GM18508 (cell line): ENCODE measurements at regions not wholly inside any gene's neighbourhood (a gene's known extent, or its start where the extent isn't known, plus 50 kb on each side); places are given as distances from the start of the nearest gene placed in this dataset.

Source experiments
- ATAC-seq: cut with Tn5 transposase; IDR thresholded peaks from one replicate; pipeline ENCODE4 v1.9.1; 2021; ENCODE audit warnings: moderate number of reproducible peaks; ENCODE audit not compliant: insufficient read depth, unreplicated experiment

DNA sequence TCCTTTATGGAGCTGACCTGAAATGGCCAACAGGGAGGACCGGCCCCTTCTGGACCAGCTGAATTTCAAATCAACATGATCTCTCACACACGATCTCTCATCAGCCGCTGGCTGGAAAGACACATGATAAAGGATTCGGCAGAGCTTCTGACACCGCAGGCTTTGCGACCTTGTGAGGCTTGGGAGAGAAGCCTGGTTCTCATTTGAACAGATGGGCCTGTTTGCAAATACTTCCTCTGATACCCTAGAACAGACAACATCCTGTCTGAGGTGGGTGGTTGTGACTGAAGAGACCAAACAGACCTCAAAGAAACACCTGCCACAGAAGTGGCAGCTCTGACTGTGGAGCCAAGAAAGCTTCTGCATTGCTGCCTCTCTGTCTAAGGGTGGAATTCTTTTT, 77.9 kb upstream of the SDK2 start:
- ATAC-seq, result no peak

DNA sequence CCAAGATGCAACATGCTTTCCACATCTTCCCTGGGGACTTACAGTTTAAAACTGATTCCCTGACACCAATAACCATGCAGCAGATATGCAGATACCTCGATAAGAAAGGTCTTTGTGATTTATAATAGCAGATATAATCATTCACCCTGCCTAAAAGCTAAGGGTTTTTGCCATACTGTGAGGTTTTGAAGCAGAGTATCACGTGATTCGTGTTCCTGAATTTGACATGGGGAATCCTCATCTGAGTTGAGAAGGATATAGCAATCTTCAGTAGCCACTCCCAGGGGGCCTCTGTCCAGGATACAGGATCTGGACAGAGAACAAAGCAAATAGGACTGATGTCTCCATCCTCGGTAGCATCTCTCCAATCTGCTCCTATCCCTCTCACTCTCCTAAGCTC, 79.1 kb upstream of the SDK2 start:
- ATAC-seq, result no peak

DNA sequence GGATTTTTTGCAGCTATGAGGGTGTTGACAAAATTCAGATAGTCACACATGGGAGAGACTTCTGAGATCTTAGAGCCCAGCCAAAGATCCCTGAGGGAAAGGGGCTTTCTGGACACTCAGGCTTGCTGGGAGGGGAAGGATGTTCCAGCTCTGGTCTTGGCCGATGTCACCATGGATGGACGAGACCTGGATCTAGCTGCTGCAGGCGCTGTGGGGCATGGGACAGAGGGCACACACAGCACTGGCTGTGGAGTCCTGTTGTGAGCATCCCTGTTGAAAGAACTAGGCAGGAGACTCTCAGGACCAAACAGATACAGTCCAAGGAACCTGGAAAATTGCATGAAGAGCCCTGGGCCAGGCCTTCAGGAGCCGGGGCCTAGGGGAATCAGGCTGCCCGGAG, 80.1 kb upstream of the SDK2 start:
- ATAC-seq, result no peak

DNA sequence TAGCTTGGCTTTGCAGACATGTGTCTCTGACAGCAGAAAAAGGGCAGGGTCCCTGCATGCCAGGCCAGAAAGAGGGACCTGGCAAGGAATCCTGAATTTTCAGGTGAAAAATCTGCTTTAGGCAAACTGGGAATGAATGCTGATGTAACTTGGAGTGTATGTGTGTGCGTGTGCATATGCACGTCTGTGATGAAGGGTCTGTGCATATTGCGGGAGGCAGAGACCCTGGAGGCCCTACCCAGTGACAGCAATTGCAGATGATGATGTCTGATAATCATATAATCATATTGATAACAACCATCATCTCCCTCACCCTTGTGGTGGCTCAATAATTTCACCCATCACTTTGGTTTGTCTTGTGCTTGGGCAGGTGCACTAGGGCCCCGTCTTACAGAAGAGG, 80.7 kb upstream of the SDK2 start:
- no peak for ATAC-seq

GRCh38 chr17:73725794-73726515, 81.7 kb upstream of the SDK2 start:
- no peak for ATAC-seq

GRCh38 chr17:73727941-73728340, 83.7 kb upstream of the SDK2 start:
- no peak for ATAC-seq

DNA sequence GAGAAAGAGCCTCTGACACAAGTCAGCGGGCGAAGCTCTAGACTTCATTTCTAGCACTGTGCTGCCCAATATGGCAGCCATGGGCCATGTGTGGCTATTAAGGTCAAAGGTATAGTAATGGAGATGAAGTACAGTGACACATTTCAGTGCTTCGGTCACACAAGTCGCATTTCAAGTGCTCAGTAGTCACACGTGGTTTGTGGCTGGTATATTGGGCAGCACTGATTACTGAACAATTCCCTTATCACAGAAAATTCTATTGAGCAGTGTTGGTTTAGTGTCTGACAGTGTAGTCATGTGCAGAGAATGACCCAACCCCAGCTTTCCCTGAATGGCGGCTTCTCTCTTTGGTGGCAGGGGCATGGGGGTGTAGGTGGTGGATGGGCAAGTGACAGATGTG, 84.9 kb upstream of the SDK2 start:
- ATAC-seq, result no peak

GRCh38 chr17:73731733-73732132, 87.5 kb upstream of the SDK2 start:
- no peak for ATAC-seq

DNA sequence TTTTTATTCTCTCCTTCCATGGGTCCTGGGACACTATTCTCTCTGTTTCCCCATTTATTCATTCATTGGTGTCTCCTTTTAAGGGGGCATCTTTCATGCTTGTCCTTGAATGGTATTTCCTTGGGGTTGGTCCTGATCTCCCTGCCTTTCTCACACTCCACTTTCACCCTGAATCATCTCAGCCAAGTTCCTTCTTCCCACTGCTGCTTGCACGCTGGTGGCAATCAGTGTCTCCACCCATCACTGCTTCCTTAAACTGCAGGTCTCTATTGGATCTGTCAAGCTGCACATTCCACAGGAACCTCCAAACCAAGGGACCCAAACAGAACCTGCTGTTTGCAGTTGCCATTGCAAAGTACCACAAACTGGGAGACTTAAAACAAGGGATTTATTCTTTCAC, 89.3 kb upstream of the SDK2 start:
- ATAC-seq, result no peak

DNA sequence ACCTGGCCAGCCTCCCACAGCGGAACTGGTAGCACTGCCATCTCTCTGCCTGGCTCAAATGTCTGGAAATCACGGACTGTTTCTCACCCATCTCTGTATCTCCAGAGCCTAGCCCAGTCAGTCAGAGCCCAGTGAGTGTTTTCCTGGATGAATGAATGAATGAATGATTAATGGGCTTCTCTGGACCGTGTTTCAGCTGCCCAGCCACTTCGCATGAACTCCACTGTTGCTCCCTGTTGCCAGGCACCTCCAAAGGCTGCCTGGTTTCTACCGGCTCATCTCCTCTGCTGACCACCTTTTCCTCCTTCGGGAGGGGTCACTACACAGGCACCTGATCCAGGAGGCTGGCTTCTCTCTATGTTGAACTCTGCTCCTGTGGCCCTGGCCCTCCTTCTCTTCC, 91.0 kb upstream of the SDK2 start:
- ATAC-seq, result no peak

GRCh38 chr17:73738751-73739575, 94.7 kb upstream of the SDK2 start:
- ATAC-seq, result no peak

GRCh38 chr17:73740370-73740769, 96.1 kb upstream of the SDK2 start:
- ATAC-seq, result no peak

- ATAC-seq, result no peak
These were observed 98.7 kb upstream of the SDK2 start for GRCh38 chr17:73742948-73743381.

GRCh38 chr17:73743518-73744201, 99.4 kb upstream of the SDK2 start:
- ATAC-seq, result no peak

DNA sequence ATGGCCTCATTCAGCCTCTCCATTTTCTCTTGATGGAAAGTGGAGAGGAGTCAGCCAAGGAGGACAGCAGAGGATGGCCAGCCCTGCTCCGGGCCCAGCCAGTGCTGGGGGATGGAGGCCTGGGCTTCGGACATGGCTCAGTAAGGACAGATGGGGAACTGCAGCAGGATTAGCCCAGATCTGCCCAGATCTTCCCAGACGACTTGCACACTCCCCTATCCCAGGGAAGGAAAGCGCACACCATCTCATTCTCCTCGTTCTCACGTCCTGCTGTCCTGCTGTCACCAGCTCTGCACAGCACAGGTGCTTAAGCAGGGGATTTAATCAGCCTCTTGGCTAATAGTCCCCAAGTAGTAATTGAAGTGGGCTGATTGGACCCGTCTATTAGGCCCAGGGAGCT, 100.2 kb upstream of the SDK2 start:
- ATAC-seq, result no peak

DNA sequence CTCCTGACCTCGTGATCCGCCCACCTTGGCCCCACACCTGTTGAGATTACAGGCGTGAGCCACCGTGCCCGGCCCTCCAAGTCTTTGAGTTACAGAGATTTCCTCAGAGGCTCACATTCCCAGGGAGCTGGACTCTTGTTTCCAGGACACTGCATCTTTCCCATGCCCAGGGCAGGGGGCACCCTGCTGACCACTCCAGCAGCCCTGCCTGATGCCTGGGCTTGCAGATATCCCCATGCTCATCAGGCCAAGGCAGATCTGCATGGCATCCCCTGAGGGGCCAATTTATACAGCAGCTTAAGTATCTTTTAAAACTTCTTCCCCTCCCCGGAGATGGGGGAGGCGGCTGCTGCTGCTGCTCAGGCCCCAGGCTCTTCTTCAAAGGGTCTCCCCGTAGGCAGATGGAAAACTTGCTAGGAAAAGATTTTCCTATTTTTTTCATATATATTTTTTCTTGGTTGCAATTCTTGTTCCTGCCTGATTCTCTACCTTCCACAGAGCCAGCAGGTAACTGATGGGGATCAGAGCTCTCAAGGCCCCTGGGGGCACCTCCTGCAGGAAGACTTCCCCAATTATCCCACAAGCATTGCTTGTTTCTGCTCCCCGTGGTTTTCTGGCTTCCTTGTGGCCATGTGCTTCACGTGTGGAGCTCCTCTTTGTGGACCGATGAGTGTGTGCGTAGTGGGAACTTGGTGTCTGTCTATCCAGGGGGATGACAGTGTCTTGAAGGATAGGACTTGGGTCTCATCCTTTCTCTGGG, 102.2 kb upstream of the SDK2 start:
- no peak for ATAC-seq

GRCh38 chr17:73747221-73748002, 103.2 kb upstream of the SDK2 start:
- no peak for ATAC-seq

DNA sequence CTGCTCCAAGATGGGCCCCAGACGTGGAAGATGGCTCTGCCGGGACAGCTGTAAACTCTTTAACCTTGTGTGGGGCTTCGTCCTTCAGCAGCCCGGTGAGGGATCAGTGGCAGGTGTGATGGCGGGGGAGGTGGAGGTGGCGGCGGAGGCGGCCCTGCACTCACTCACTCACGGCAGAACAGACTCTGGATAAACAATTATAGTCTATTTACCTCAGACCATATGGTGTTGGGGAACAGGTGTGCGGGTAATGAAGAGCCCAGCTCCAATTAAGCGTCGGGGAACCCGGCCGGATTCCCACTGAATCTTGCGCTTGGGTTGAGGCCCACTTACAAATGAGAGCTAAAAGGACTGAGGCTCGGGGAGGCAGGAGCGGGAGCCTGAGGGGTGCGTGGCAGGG, 104.3 kb upstream of the SDK2 start:
- ATAC-seq, result no peak

DNA sequence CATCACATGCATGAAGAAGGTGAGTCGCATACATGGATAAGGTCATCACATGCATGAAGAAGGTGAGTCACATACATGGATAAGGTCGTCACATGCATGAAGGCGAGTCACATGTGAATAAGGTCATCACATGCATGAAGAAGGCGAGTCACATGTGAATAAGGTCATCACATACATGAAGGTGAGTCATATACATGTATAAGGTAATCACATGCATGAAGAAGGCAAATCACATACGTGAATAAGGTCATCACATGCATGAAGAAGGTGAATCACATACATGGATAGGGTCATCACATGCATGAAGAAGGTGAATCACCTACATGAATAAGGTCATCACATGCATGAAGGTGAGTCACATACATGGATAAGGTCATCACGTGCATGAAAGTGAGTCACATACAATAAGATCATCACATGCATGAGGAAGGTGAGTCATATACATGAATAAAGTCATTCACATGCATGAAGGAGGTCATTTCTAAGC, 105.1 kb upstream of the SDK2 start:
- ATAC-seq, result no peak
